Smooth muscle cell of the brain vasculature (primary cell): ENCODE measurements at regions not wholly inside any gene's neighbourhood (a gene's known extent, or its start where the extent isn't known, plus 50 kb on each side); places are given as distances from the start of the nearest gene placed in this dataset.

Source experiments
- DNase-seq: peaks from one replicate; pipeline ENCODE4 v3.0.0-alpha.2; 2012; ENCODE audit warnings: low read depth, low spot score

- no peak for DNase-seq
These were observed 348.9 kb upstream of the ISL1 start for GRCh38 chr5:51034222-51034901.

GRCh38 chr5:51039424-51040329 is 343.6 kb upstream of the ISL1 start:
- no peak for DNase-seq

GRCh38 chr5:51043745-51044144 is 339.5 kb upstream of the ISL1 start:
- no peak for DNase-seq

GRCh38 chr5:51047369-51047768 is 335.9 kb upstream of the ISL1 start:
- DNase-seq = no peak

GRCh38 chr5:51053361-51053760 is 329.9 kb upstream of the ISL1 start:
- no peak for DNase-seq

GRCh38 chr5:51060953-51061352 is 322.3 kb upstream of the ISL1 start:
- DNase-seq = no peak

- no peak for DNase-seq
These were observed 310.3 kb upstream of the ISL1 start for GRCh38 chr5:51072937-51073336.

- DNase-seq = no peak
These were observed 300.5 kb upstream of the ISL1 start for GRCh38 chr5:51082741-51083140.

- no peak for DNase-seq
These were observed 291.4 kb upstream of the ISL1 start for GRCh38 chr5:51091816-51092215.

- DNase-seq = no peak
These were observed 287.8 kb upstream of the ISL1 start for GRCh38 chr5:51095486-51095885.

- no peak for DNase-seq
These were observed 286.4 kb upstream of the ISL1 start for GRCh38 chr5:51096859-51097258.

GRCh38 chr5:51099173-51099853 is 283.9 kb upstream of the ISL1 start:
- no peak for DNase-seq

- no peak for DNase-seq
These were observed 278.7 kb upstream of the ISL1 start for GRCh38 chr5:51104556-51104955.

GRCh38 chr5:51109786-51110410 is 273.4 kb upstream of the ISL1 start:
- no peak for DNase-seq

GRCh38 chr5:51131266-51131665 is 252.0 kb upstream of the ISL1 start:
- no peak for DNase-seq

GRCh38 chr5:51138164-51138563 is 245.1 kb upstream of the ISL1 start:
- no peak for DNase-seq

- DNase-seq = no peak
These were observed 234.8 kb upstream of the ISL1 start for GRCh38 chr5:51148437-51148836.

- DNase-seq = no peak
These were observed 227.0 kb upstream of the ISL1 start for GRCh38 chr5:51156222-51156621.

- no peak for DNase-seq
These were observed 226.4 kb upstream of the ISL1 start for GRCh38 chr5:51156838-51157237.

GRCh38 chr5:51159164-51159563 is 224.1 kb upstream of the ISL1 start:
- DNase-seq = no peak

- no peak for DNase-seq
These were observed 223.6 kb upstream of the ISL1 start for GRCh38 chr5:51159606-51160005.

- no peak for DNase-seq
These were observed 221.0 kb upstream of the ISL1 start for GRCh38 chr5:51162245-51162644.
